NT2/D1 (cell line): ENCODE measurements at regions not wholly inside any gene's neighbourhood (a gene's known extent, or its start where the extent isn't known, plus 50 kb on each side); places are given as distances from the start of the nearest gene placed in this dataset.

Experiments used
- DNase-seq: peaks from one replicate; pipeline ENCODE4 v3.0.0-alpha.2; 2011; ENCODE audit warnings: low read depth, low spot score
- H3K27me3 ChIP-seq: 2 replicates; pipeline ENCODE4 v1.6.0; 2011; ENCODE audit warnings: mild to moderate bottlenecking; ENCODE audit not compliant: insufficient read length, insufficient read depth
- H3K36me3 ChIP-seq: 2 replicates; pipeline ENCODE4 v1.6.1; 2011; ENCODE audit warnings: mild to moderate bottlenecking, low read length, mixed read lengths; ENCODE audit not compliant: insufficient read depth, insufficient read length
- H3K4me1 ChIP-seq: 2 replicates; pipeline ENCODE4 v1.5.1; 2011; ENCODE audit not compliant: insufficient read depth, insufficient read length
- H3K4me3 ChIP-seq: 2 replicates; pipeline ENCODE4 v1.5.1; 2011; ENCODE audit warnings: low read depth; ENCODE audit not compliant: insufficient read length
- H3K9ac ChIP-seq: 2 replicates; pipeline ENCODE4 v1.6.0; 2011; ENCODE audit warnings: low read depth; ENCODE audit not compliant: insufficient read length
- H3K9me3 ChIP-seq: 2 replicates; pipeline ENCODE4 v1.5.1; 2011; ENCODE audit warnings: mild to moderate bottlenecking, low read length; ENCODE audit not compliant: insufficient read depth
- SUZ12 ChIP-seq: IDR thresholded peaks from 2 replicates; pipeline ENCODE4 v1.6.1; 2011; ENCODE audit not compliant: insufficient read length, insufficient read depth; ENCODE audit errors: extremely low read depth
- YY1 ChIP-seq: IDR thresholded peaks from 2 replicates; pipeline ENCODE4 v1.6.1; 2011; ENCODE audit not compliant: insufficient read length, insufficient read depth
- ZNF274 ChIP-seq: IDR thresholded peaks from 2 replicates; pipeline ENCODE4 v1.6.1; 2011; ENCODE audit warnings: mild to moderate bottlenecking, low read depth, low read length

- no peak for DNase-seq
- Histone ChIP-seq H3K9me3 (no peaks in the 10 kb centered on the region), H3K4me1 (peaks cover 11% of the 10 kb centered on the region), H3K4me3 (no peak overlapping the region), H3K36me3 (no peaks in the 10 kb centered on the region), H3K27me3 (no peaks in the 10 kb centered on the region), H3K9ac (no peak overlapping the region)
- no peak for TF ChIP-seq YY1
- no peak for TF ChIP-seq ZNF274
- no peak for TF ChIP-seq SUZ12
Observed at GRCh38 chr11:47916361-47916841, 64.0 kb upstream of the PTPRJ start.

DNA sequence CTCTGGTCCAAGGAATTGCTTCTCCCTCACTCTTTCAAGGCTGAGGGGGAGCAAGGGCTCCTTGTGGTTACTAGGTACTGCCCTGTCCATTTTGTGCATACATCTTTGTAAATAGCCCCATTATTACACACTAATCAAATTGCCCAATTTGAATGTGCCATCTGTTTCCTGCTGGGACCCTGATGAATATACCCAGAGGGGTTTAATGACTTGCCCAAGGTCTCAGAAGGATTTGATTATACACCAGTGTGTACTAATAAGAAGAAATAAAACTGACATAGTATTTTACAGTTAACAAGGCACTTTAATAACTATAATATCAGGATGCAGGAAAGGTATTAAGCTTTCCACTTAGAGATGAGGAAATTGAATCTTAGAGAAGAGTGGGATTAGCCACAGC is 64.6 kb upstream of the PTPRJ start:
- Histone ChIP-seq H3K27me3 (no peaks in the 10 kb centered on the region), H3K36me3 (no peaks in the 10 kb centered on the region), H3K9ac (no peak overlapping the region), H3K4me3 (no peak overlapping the region), H3K4me1 (peaks cover 11% of the 10 kb centered on the region), H3K9me3 (no peaks in the 10 kb centered on the region)
- DNase-seq: no peak
- TF ChIP-seq YY1: no peak
- no peak for TF ChIP-seq SUZ12
- no peak for TF ChIP-seq ZNF274

GRCh38 chr11:47915374-47915773 is 65.0 kb upstream of the PTPRJ start:
- no peak for DNase-seq
- H3K9me3 ChIP-seq: no peaks in the 10 kb centered on the region
- H3K9ac ChIP-seq: no peak overlapping the region
- peaks cover 14% of the 10 kb centered on the region for H3K4me1 ChIP-seq
- H3K36me3 ChIP-seq: no peaks in the 10 kb centered on the region
- no peaks in the 10 kb centered on the region for H3K27me3 ChIP-seq
- no peak for TF ChIP-seq YY1
- TF ChIP-seq SUZ12: no peak
- H3K4me3 ChIP-seq: no peak overlapping the region

DNA sequence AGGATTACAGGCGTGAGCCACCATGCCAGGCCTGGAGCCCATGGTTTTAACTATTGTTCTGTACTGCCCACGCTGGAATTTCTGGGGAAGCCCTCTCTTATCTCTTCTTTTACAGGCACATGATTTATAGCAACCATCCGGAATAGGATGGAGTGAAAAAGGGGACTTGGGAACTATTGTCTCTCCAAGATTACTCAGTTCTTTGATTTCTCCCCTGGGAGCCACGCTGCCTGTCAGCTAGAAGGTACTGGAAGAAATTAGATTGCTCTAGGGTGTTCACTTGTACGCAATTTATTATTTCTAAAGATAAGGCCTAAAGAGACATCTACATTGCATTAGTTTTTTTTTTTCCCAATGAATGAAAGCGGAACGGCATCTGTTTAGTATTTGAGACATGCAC is 65.6 kb upstream of the PTPRJ start:
- TF ChIP-seq SUZ12: no peak
- TF ChIP-seq YY1: no peak
- no peak for TF ChIP-seq ZNF274
- H3K4me3 ChIP-seq: no peak overlapping the region
- no peak overlapping the region for H3K9ac ChIP-seq
- H3K4me1 ChIP-seq: peaks cover 14% of the 10 kb centered on the region
- H3K36me3 ChIP-seq: no peaks in the 10 kb centered on the region
- no peaks in the 10 kb centered on the region for H3K9me3 ChIP-seq
- H3K27me3 ChIP-seq: no peaks in the 10 kb centered on the region
- DNase-seq: no peak

- no peak for DNase-seq
- TF ChIP-seq SUZ12 (no peak), ZNF274 (no peak), YY1 (no peak)
- no peak overlapping the region for H3K4me3 ChIP-seq
- H3K9me3 ChIP-seq: no peaks in the 10 kb centered on the region
- no peaks in the 10 kb centered on the region for H3K27me3 ChIP-seq
- peaks cover 14% of the 10 kb centered on the region for H3K4me1 ChIP-seq
- H3K9ac ChIP-seq: no peak overlapping the region
- H3K36me3 ChIP-seq: no peaks in the 10 kb centered on the region
Observed at GRCh38 chr11:47913529-47914244, 65.5 kb upstream of the NUP160 start.

DNA sequence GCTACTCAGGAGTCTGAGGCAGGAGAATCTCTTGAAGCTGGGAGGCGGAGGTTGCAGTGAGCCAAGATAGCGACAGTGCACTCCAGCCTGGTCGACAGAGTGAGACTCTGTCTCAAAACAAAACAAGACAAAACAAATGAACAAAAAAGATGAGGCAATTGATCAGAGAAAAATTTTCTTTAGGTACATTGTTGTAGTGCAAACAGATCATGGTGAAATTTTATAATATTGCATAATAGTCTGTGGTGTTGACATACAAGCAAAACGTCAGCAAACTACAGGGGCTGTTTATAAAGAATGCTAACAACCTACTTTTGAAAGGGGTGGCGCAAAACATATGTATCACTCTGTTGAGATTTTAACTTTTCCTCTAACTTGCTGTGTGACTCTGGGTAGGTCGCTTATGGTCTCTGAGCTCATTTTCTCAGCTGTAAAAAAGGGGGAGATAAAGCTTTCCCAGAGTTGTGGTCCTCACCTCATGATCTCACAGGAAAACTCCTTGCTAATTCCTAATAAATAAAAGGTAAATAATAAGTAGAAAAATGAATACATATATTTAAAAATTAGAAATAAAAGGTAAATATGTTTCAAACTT is 64.8 kb upstream of the NUP160 start:
- H3K4me1 ChIP-seq: peaks cover 9% of the 10 kb centered on the region
- no peak for DNase-seq

DNA sequence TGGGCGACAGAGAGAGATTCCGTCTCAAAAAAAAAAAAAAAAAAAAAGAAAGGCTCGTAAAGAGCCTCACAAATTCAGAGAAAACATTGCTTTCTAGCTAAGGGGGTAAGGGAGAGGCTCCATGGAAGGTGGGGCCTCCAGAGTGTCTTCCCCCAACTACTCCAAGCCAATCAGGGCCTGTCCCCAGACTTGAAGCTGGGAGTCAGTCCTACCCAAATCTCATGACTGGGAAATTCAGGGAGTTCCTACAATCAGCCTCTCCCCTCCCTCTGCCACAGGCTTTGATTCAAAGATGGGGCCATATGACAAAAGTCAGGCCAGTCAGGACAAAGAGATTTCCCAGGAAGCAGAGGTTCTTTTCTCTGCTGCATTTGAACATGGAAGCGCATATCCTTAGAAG is 63.0 kb upstream of the NUP160 start:
- Histone ChIP-seq H3K27me3 (no peaks in the 10 kb centered on the region), H3K4me3 (no peak overlapping the region), H3K36me3 (no peaks in the 10 kb centered on the region)

More for the DNA sequence above, 64.8 kb upstream of the NUP160 start:
- H3K4me3 ChIP-seq: no peak overlapping the region
- H3K27me3 ChIP-seq: no peaks in the 10 kb centered on the region
- no peak overlapping the region for H3K9ac ChIP-seq
- no peaks in the 10 kb centered on the region for H3K36me3 ChIP-seq
- H3K9me3 ChIP-seq: no peaks in the 10 kb centered on the region
- TF ChIP-seq YY1 (no peak), ZNF274 (no peak), SUZ12 (no peak)

More for the DNA sequence above, 63.0 kb upstream of the NUP160 start:
- Histone ChIP-seq H3K9me3 (no peaks in the 10 kb centered on the region), H3K9ac (no peak overlapping the region), H3K4me1 (peaks cover 6% of the 10 kb centered on the region)
- TF ChIP-seq SUZ12 (no peak), YY1 (no peak), ZNF274 (no peak)
- DNase-seq: no peak
